ENCODE measurements at regions not wholly inside any gene's neighbourhood (a gene's known extent, or its start where the extent isn't known, plus 50 kb on each side); places are given as distances from the start of the nearest gene placed in this dataset.

- TF ChIP-seq GATA3 (IDR thresholded peaks at IDR 0.05; ENCODE audit: low read depth, low read length) (no peak), GATA2 (IDR thresholded peaks at IDR 0.05; ENCODE audit: low read depth, low read length) (no peak)
These were observed 240.3 kb upstream of the KLF6 start for GRCh38 chr10:4025339-4025738.

All from SH-SY5Y (cell line).